Peyer's patch (tissue), 4 donors: ENCODE measurements at regions not wholly inside any gene's neighbourhood (a gene's known extent, or its start where the extent isn't known, plus 50 kb on each side); places are given as distances from the start of the nearest gene placed in this dataset.

ENCODE experiments used
- DNase-seq, 3 donors: peaks; one replicate each; pipeline ENCODE4 v3.0.0-alpha.2; 2017 to 2019
- H3K27ac ChIP-seq, 4 donors: fragments of 200-600 bp; sonication (generic); one replicate each; pipeline ENCODE4 v1.5.1; 2016 to 2019
- H3K27me3 ChIP-seq, 2 donors: fragments of 200-600 bp; sonication (generic); one replicate each; pipeline ENCODE4 v1.5.1; 2019
- H3K36me3 ChIP-seq, 3 donors: fragments of 200-600 bp; sonication (generic); one replicate each; pipeline ENCODE4 v1.5.1; 2016 to 2019
- H3K4me1 ChIP-seq, 4 donors: fragments of 200-600 bp; sonication (generic); one replicate each; pipeline ENCODE4 v1.5.1; 2016 to 2019
- H3K4me3 ChIP-seq, 4 donors: fragments of 200-600 bp; sonication (generic); 1 replicate in 3 of 4; 2 replicates in 1 of 4; pipeline ENCODE4 v1.5.1; 2016 to 2019; ENCODE audit warnings: mild to moderate bottlenecking in 1 of 4
- H3K9me3 ChIP-seq, 4 donors: fragments of 200-600 bp; sonication (generic); one replicate each; pipeline ENCODE4 v1.5.1; 2016 to 2019; ENCODE audit warnings: mild to moderate bottlenecking in 1 of 4
- POLR2A ChIP-seq, 2 donors: fragments of 450-650 bp; IDR thresholded peaks; one replicate each; pipeline ENCODE4 v1.5.1; 2017; ENCODE audit warnings: antibody characterized with exemption in 2 of 2, mild to moderate bottlenecking in 2 of 2, moderate library complexity in 2 of 2
- TF ChIP-seq, protein P1 (sequence below), 6 experiments: fragments of 450-650 bp in 4 of 6; fragments of 200-600 bp in 2 of 6; sonication (generic) in 1 of 6; IDR thresholded peaks; one replicate each; pipeline ENCODE4 v1.5.1; 2017 to 2019; ENCODE audit warnings: antibody characterized with exemption in 6 of 6, mild to moderate bottlenecking in 3 of 6, moderate library complexity in 1 of 6

DNA sequence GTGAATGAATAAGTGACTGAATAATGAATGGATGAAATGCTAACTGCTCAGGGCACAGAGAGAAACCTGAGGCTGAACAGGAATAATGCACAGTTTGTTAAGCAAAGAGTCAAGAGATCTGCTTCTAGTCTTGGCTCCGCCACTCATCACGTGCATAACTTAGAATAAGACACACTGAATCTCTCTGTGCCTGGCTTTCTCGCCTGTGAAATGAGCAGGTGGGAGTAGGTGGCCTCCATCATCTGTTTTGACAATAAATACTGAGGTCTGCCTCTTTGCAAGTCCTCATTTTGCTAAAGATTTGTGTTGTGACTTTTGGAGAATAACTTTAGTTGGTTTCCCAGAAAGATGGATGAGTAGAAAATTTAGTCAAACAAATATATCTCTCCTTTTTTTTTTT, 318.0 kb downstream of the FBXW7 start:
- DNase-seq = no peak
- no peaks in the 10 kb centered on the region for H3K36me3 ChIP-seq
- no peaks in the 10 kb centered on the region for H3K9me3 ChIP-seq
- no peak overlapping the region for H3K27ac ChIP-seq
- TF ChIP-seq, protein P1, sequence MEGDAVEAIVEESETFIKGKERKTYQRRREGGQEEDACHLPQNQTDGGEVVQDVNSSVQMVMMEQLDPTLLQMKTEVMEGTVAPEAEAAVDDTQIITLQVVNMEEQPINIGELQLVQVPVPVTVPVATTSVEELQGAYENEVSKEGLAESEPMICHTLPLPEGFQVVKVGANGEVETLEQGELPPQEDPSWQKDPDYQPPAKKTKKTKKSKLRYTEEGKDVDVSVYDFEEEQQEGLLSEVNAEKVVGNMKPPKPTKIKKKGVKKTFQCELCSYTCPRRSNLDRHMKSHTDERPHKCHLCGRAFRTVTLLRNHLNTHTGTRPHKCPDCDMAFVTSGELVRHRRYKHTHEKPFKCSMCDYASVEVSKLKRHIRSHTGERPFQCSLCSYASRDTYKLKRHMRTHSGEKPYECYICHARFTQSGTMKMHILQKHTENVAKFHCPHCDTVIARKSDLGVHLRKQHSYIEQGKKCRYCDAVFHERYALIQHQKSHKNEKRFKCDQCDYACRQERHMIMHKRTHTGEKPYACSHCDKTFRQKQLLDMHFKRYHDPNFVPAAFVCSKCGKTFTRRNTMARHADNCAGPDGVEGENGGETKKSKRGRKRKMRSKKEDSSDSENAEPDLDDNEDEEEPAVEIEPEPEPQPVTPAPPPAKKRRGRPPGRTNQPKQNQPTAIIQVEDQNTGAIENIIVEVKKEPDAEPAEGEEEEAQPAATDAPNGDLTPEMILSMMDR (IDR thresholded peaks at IDR 0.05) = no peak
- no peak for TF ChIP-seq POLR2A (IDR thresholded peaks at IDR 0.05)
- H3K4me3 ChIP-seq = no peak overlapping the region
- H3K4me1 ChIP-seq = no peaks in the 10 kb centered on the region
- no peaks in the 10 kb centered on the region for H3K27me3 ChIP-seq

DNA sequence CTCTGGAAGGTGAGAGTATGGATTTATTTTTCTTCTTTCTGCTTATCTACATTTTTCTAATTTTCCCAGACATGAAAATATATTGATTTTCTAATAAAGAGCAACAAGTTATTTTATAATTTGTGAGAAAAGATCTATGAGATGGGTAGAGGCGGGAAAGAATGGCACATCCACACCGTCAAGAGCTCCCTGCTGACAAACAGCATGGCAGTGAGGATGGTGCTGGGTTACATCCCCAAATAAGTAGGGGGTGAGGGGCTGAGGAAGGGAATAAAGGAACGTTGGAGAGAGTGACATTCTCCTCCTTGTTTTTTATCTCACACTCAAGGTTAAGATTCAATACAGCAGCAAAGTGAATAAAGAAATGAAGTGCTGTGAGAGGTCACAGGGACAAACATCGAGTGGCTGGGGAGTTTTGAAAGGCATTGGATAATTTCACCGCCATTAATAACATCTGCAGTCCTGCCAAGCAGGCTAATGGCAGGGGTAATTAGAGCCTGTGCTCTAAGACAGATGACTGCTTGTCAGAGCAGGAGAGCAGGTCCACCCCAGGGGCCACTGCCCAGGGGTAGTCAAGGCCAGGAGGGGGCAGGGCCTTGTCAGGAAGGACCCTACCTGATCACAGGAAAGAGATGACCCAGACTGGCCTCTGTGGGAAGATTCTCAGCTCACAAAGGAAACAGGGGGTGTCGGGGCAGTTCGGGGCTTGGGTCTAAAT, 323.8 kb downstream of the FBXW7 start:
- DNase-seq = no peak
- H3K9me3 ChIP-seq = no peaks in the 10 kb centered on the region
- H3K27ac ChIP-seq = no peak overlapping the region
- H3K36me3 ChIP-seq = no peaks in the 10 kb centered on the region
- TF ChIP-seq, protein P1 (IDR thresholded peaks at IDR 0.05) = no peak
- no peak for TF ChIP-seq POLR2A (IDR thresholded peaks at IDR 0.05)
- no peak overlapping the region for H3K4me3 ChIP-seq
- H3K4me1 ChIP-seq = no peaks in the 10 kb centered on the region
- H3K27me3 ChIP-seq = no peaks in the 10 kb centered on the region

DNA sequence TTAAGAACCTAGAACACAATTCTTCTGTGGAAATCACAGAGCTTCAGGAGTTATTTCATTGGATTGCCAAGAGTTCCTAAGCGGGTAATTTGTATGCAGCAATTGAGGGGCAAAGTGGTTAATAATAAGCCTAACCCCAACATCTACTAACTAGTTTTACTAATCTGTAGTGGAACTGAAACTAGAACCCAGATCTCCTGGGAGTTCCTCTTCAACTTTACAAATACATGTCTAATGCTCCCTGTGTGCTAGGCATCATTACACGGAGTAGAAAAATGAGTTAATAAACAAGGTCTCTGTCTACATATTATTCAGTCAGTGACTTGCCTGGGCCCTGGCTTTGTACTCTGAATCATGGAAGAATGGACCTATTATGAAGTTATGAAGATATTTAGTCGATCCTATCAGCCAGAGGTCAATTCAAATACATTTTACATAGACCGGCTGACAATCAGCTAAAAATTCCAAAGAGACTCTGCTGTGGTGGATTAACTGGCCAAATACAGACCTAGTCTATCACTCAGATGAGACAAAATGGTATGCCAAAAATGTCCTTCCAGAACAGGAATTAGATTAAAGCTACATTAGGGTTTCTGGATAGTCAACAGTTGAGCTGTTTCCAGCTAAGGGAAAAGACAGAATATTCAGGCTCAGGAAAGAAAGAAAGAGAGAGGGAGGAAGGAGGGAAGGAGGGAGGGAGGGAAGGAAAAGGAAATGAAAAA, 326.0 kb downstream of the FBXW7 start:
- H3K27ac ChIP-seq = no peak overlapping the region
- no peaks in the 10 kb centered on the region for H3K36me3 ChIP-seq
- H3K9me3 ChIP-seq = no peaks in the 10 kb centered on the region
- TF ChIP-seq, protein P1 (IDR thresholded peaks at IDR 0.05) = no peak
- TF ChIP-seq POLR2A (IDR thresholded peaks at IDR 0.05) = no peak
- DNase-seq = no peak
- no peaks in the 10 kb centered on the region for H3K4me1 ChIP-seq
- H3K4me3 ChIP-seq = no peak overlapping the region
- H3K27me3 ChIP-seq = no peaks in the 10 kb centered on the region

DNA sequence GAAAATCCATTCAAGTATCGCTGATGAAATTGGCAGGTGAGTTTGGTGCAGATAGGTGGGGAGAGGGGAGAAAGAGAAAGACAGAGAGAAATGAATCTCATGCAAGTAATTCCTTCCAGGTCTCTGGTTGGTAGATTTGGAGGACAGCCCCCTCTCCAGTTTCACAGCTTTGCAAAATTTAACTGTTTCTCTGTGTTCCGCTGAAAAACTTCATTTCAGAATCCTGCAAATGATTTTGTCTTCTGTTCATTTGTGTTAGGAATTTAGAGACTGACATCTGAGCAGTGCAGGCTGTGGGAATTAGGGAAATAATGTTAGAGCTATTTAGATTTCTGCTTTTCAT, 328.5 kb downstream of the FBXW7 start:
- TF ChIP-seq, protein P1 (IDR thresholded peaks at IDR 0.05) = no peak
- TF ChIP-seq POLR2A (IDR thresholded peaks at IDR 0.05) = no peak
- H3K27ac ChIP-seq = no peak overlapping the region
- no peak for DNase-seq
- H3K36me3 ChIP-seq = no peaks in the 10 kb centered on the region
- H3K4me3 ChIP-seq = no peak overlapping the region
- H3K4me1 ChIP-seq = no peaks in the 10 kb centered on the region
- no peaks in the 10 kb centered on the region for H3K9me3 ChIP-seq
- no peaks in the 10 kb centered on the region for H3K27me3 ChIP-seq

DNA sequence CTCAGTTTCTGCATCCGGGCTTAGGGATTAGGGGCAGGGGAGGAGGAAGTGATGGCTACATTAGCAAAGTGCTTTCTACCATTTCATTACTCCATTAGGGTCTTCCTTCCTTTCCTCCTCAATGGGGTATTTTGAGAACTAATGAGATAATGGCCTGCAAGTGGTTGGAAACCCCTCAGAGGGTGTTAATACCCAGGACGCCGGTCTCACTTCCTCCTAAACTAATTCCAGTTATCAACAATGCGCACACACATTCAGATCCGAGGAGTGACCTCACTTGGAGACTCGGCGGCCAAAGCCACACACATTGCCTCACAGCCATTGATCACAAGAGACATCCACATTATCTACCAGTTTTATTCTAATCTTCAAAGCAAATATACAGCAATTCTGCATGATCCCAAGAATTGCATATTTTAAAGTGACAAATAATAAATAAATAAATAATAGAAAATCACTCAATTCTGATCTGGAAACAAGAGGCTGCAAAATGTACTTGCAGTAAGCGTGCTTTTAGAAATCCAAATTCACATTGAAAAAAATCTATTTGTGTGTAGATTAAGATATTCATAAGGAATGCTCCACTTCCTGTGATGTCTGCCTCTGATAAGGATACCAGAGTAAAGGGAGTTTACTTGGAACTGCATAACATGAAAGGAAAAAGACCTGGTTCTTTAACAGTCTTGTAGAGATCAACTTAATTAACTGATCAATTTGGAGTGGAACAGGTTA, 329.1 kb downstream of the FBXW7 start:
- no peaks in the 10 kb centered on the region for H3K9me3 ChIP-seq
- no peaks in the 10 kb centered on the region for H3K4me1 ChIP-seq
- no peak for DNase-seq
- H3K27me3 ChIP-seq = no peaks in the 10 kb centered on the region
- no peak overlapping the region for H3K27ac ChIP-seq
- no peaks in the 10 kb centered on the region for H3K36me3 ChIP-seq
- TF ChIP-seq, protein P1 (IDR thresholded peaks at IDR 0.05) = no peak
- no peak for TF ChIP-seq POLR2A (IDR thresholded peaks at IDR 0.05)
- no peak overlapping the region for H3K4me3 ChIP-seq
